HFFc6 (cell line): ENCODE measurements at regions not wholly inside any gene's neighbourhood (a gene's known extent, or its start where the extent isn't known, plus 50 kb on each side); places are given as distances from the start of the nearest gene placed in this dataset.
"Not testable (repeated sequence)": the region's sequence is repeated elsewhere in the genome, so short reads cannot be mapped to it uniquely, and the experiment has no call there.

ENCODE experiments used
- DNase-seq: peaks from one replicate; pipeline ENCODE4 v3.0.0-alpha.2; 2018
- H3K27ac Mint-ChIP-seq: 2 replicates; pipeline ENCODE4 v1.8.0; 2020; ENCODE audit warnings: mild to moderate bottlenecking, mixed read lengths
- H3K27me3 Mint-ChIP-seq: 2 replicates; pipeline ENCODE4 v1.8.0; 2021; ENCODE audit warnings: mild to moderate bottlenecking, moderate library complexity, mixed read lengths; ENCODE audit not compliant: insufficient read depth
- H3K36me3 Mint-ChIP-seq: 2 replicates; pipeline ENCODE4 v1.8.0; 2021; ENCODE audit warnings: low read depth, mixed read lengths
- H3K4me1 Mint-ChIP-seq: 2 replicates; pipeline ENCODE4 v1.8.0; 2020; ENCODE audit warnings: low read depth, mixed read lengths
- H3K4me3 Mint-ChIP-seq: 2 replicates; pipeline ENCODE4 v1.8.0; 2020; ENCODE audit warnings: mild to moderate bottlenecking, moderate library complexity, mixed read lengths
- H3K9me3 Mint-ChIP-seq: 2 replicates; pipeline ENCODE4 v1.8.0; 2020; ENCODE audit warnings: mild to moderate bottlenecking, mixed read lengths
- CTCF ChIP-seq: fragments of 200-600 bp; sonication (generic); IDR thresholded peaks from 2 replicates; pipeline ENCODE4 v1.5.0; 2021; ENCODE audit warnings: antibody characterized with exemption, mild to moderate bottlenecking

- no peak for TF ChIP-seq CTCF
- no peak overlapping the region for H3K27ac Mint-ChIP-seq
- no peaks in the 10 kb centered on the region for H3K4me1 Mint-ChIP-seq
- H3K36me3 Mint-ChIP-seq = peaks cover 11% of the 10 kb centered on the region; the same call in 1 of the 2 replicates
- no peaks in the 10 kb centered on the region for H3K27me3 Mint-ChIP-seq
- H3K4me3 Mint-ChIP-seq = no peak overlapping the region
- peaks cover 7% of the 10 kb centered on the region for H3K9me3 Mint-ChIP-seq
- DNase-seq = no peak
These were observed 183.1 kb upstream of the GIMD1 start for GRCh38 chr4:106551724-106552123.

- H3K27me3 Mint-ChIP-seq = no peaks in the 10 kb centered on the region
- no peak for TF ChIP-seq CTCF
These were observed 180.0 kb upstream of the GIMD1 start for GRCh38 chr4:106548446-106549044.

GRCh38 chr4:106546370-106546769 is 177.8 kb upstream of the GIMD1 start:
- TF ChIP-seq CTCF = no peak
- Mint-ChIP-seq H3K36me3 (peaks cover 6% of the 10 kb centered on the region; the same call in 1 of the 2 replicates), H3K4me1 (peaks cover 14% of the 10 kb centered on the region), H3K27ac (no peak overlapping the region), H3K27me3 (no peaks in the 10 kb centered on the region), H3K4me3 (no peak overlapping the region), H3K9me3 (peaks cover 2% of the 10 kb centered on the region)
- DNase-seq = no peak

More at GRCh38 chr4:106548446-106549044, 180.0 kb upstream of the GIMD1 start:
- H3K27ac Mint-ChIP-seq = no peak overlapping the region
- no peak overlapping the region for H3K4me3 Mint-ChIP-seq
- H3K4me1 Mint-ChIP-seq = no peaks in the 10 kb centered on the region
- peaks cover 11% of the 10 kb centered on the region; the same call in 1 of the 2 replicates for H3K36me3 Mint-ChIP-seq
- H3K9me3 Mint-ChIP-seq = peaks cover 7% of the 10 kb centered on the region
- no peak for DNase-seq

GRCh38 chr4:106542609-106543008 is 174.0 kb upstream of the GIMD1 start:
- DNase-seq, H3K27ac Mint-ChIP-seq, H3K9me3 Mint-ChIP-seq, H3K36me3 Mint-ChIP-seq, H3K27me3 Mint-ChIP-seq, H3K4me3 Mint-ChIP-seq: not testable (repeated sequence)
- H3K4me1 Mint-ChIP-seq = peaks cover 22% of the 10 kb centered on the region

- DNase-seq = peak; percentile 52
- TF ChIP-seq CTCF = no peak
- Mint-ChIP-seq H3K4me3 (peak overlapping the region; percentile 78), H3K36me3 (peaks cover 7% of the 10 kb centered on the region), H3K4me1 (peaks cover 22% of the 10 kb centered on the region), H3K27ac (peak overlapping the region; percentile 73), H3K9me3 (no peaks in the 10 kb centered on the region; the same call in 1 of the 2 replicates), H3K27me3 (0 out of 2 replicates have a peak, but pooled peaks cover 1% of the 10 kb centered on the region)
These were observed 172.7 kb upstream of the GIMD1 start for GRCh38 chr4:106541253-106541652.

GRCh38 chr4:106530821-106531220 is 162.2 kb upstream of the GIMD1 start:
- peak overlapping the region; percentile 15; the same call in 1 of the 2 replicates for H3K27ac Mint-ChIP-seq
- no peaks in the 10 kb centered on the region for H3K36me3 Mint-ChIP-seq
- no peak for DNase-seq
- H3K4me3 Mint-ChIP-seq = no peak overlapping the region
- no peak for TF ChIP-seq CTCF
- H3K27me3 Mint-ChIP-seq = no peaks in the 10 kb centered on the region
- no peaks in the 10 kb centered on the region for H3K9me3 Mint-ChIP-seq
- peaks cover 39% of the 10 kb centered on the region for H3K4me1 Mint-ChIP-seq
